Ovary (tissue), 3 donors: ENCODE measurements at regions not wholly inside any gene's neighbourhood (a gene's known extent, or its start where the extent isn't known, plus 50 kb on each side); places are given as distances from the start of the nearest gene placed in this dataset.

Source experiments
- CTCF ChIP-seq, 3 donors: fragments of 450-650 bp in 2 of 3; fragments of 200-600 bp in 1 of 3; IDR thresholded peaks; one replicate each; pipeline versions ENCODE4 v1.5.1 to v1.8.0; 2016 to 2022; ENCODE audit warnings: antibody characterized with exemption in 3 of 3, mild to moderate bottlenecking in 1 of 3
- POLR2A ChIP-seq: fragments of 450-650 bp; IDR thresholded peaks from one replicate; pipeline ENCODE4 v1.6.1; 2017; ENCODE audit warnings: antibody characterized with exemption, mild to moderate bottlenecking, moderate library complexity
- donor health status: DM: no; HTN: no; CAD: no.

- TF ChIP-seq POLR2A = no peak
- TF ChIP-seq CTCF (IDR thresholded peaks at IDR 0.05) = no peak
Observed at GRCh38 chr5:152932621-152933020, 527.5 kb upstream of the NMUR2 start.
